HG03521 (cell line): ENCODE measurements at regions not wholly inside any gene's neighbourhood (a gene's known extent, or its start where the extent isn't known, plus 50 kb on each side); places are given as distances from the start of the nearest gene placed in this dataset.

Experiments used
- ATAC-seq: cut with Tn5 transposase; IDR thresholded peaks from one replicate; pipeline ENCODE4 v1.9.1; 2021; ENCODE audit warnings: mild to moderate bottlenecking, moderate library complexity; ENCODE audit not compliant: unreplicated experiment

- no peak for ATAC-seq
Observed at GRCh38 chr1:189851806-189852367, 625.8 kb downstream of the BRINP3 start.

GRCh38 chr1:189859385-189859977 lies 618.2 kb downstream of the BRINP3 start:
- ATAC-seq = peak; percentile 51

- no peak for ATAC-seq
Observed at GRCh38 chr1:189866606-189867005, 611.1 kb downstream of the BRINP3 start.

GRCh38 chr1:189868021-189868420 lies 609.6 kb downstream of the BRINP3 start:
- no peak for ATAC-seq

GRCh38 chr1:189874715-189875435 lies 602.8 kb downstream of the BRINP3 start:
- ATAC-seq = no peak

- no peak for ATAC-seq
Observed at GRCh38 chr1:189880135-189880534, 597.5 kb downstream of the BRINP3 start.

- ATAC-seq = no peak
Observed at GRCh38 chr1:189899686-189900425, 577.8 kb downstream of the BRINP3 start.

GRCh38 chr1:189904509-189904908 lies 573.2 kb downstream of the BRINP3 start:
- ATAC-seq = no peak

GRCh38 chr1:189908113-189908512 lies 569.6 kb downstream of the BRINP3 start:
- ATAC-seq = no peak

GRCh38 chr1:189921613-189922012 lies 556.1 kb downstream of the BRINP3 start:
- no peak for ATAC-seq

- ATAC-seq = no peak
Observed at GRCh38 chr1:189927641-189928040, 550.0 kb downstream of the BRINP3 start.

- no peak for ATAC-seq
Observed at GRCh38 chr1:189929501-189930099, 548.1 kb downstream of the BRINP3 start.

GRCh38 chr1:189936861-189937260 lies 540.8 kb downstream of the BRINP3 start:
- no peak for ATAC-seq

GRCh38 chr1:189939967-189940366 lies 537.7 kb downstream of the BRINP3 start:
- ATAC-seq = no peak

- no peak for ATAC-seq
Observed at GRCh38 chr1:189941922-189942321, 535.7 kb downstream of the BRINP3 start.

- ATAC-seq = no peak
Observed at GRCh38 chr1:189958756-189959155, 518.9 kb downstream of the BRINP3 start.

- ATAC-seq = no peak
Observed at GRCh38 chr1:189960769-189961168, 516.9 kb downstream of the BRINP3 start.

GRCh38 chr1:189962181-189962580 lies 515.5 kb downstream of the BRINP3 start:
- no peak for ATAC-seq

- ATAC-seq = no peak
Observed at GRCh38 chr1:189970331-189971230, 507.1 kb downstream of the BRINP3 start.

- no peak for ATAC-seq
Observed at GRCh38 chr1:189971656-189972055, 506.0 kb downstream of the BRINP3 start.
